Heart left ventricle (tissue), 13 donors: ENCODE measurements at regions not wholly inside any gene's neighbourhood (a gene's known extent, or its start where the extent isn't known, plus 50 kb on each side); places are given as distances from the start of the nearest gene placed in this dataset.
"Not testable (repeated sequence)": the region's sequence is repeated elsewhere in the genome, so short reads cannot be mapped to it uniquely, and the experiment has no call there.

ENCODE experiments used
- POLR2A ChIP-seq, 2 donors: fragments of 450-650 bp; IDR thresholded peaks; one replicate each; pipeline ENCODE4 v1.6.1; 2017; ENCODE audit warnings: antibody characterized with exemption in 2 of 2, mild to moderate bottlenecking in 2 of 2, moderate library complexity in 2 of 2
- TF ChIP-seq, protein P1 (sequence below), 12 donors: fragments of 200-600 bp; sonication (generic) in 4 of 12; IDR thresholded peaks; one replicate each; pipeline versions ENCODE4 v1.5.0 to v1.8.0; 2018 to 2022; ENCODE audit warnings: antibody characterized with exemption in 12 of 12, mild to moderate bottlenecking in 5 of 12
- donor health status: ischemic (EF 13 %, LVEDD 7.1; RV severe dilation, severe dysfunction).
- donor health status: DM: no; HTN: yes; CAD: no.
- donor health status: DM: no; HTN: no; CAD: no.
- donor health status: ischemic (EF 25% LVEDD 6.9; RV normal size, moderate dysfunction).
- donor health status: ischemic (EF 25% LVEDD 5.7; RV mildly dilated, moderate dysfunction).
- donor health status: ischemic (EF 35%, LVEDD 5.7; RV mildly dilated, moderate dysfunction).
- donor health status: nonischemic (EF 11% LVEDD 7.7; RV severe dilation, severe dysfunction).
- donor health status: DM: yes; HTN: yes; CAD: no.
- donor health status: PGD.
- donor health status: ischemic (EF 29% LVEDD 5.4; RV normal size, mild dysfunction).
- donor health status: nonischemic (EF 23%, LVEDD 6.1; RV moderate dilation, normal function).

DNA sequence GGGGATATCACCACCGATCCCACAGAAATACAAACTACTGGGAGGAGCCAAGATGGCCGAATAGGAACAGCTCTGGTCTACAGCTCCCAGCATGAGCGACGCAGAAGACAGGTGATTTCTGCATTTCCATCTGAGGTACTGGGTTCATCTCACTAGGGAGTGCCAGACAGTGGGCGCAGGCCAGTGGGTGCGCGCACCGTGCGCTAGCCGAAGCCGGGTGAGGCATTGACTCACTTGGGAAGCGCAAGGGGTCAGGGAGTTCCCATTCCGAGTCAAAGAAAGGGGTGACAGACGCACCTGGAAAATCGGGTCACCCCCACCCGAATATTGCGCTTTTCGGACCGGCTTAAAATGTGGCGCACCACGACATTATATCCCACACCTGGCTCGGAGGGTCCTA is 261.2 kb downstream of the RMST start:
- TF ChIP-seq, protein P1, sequence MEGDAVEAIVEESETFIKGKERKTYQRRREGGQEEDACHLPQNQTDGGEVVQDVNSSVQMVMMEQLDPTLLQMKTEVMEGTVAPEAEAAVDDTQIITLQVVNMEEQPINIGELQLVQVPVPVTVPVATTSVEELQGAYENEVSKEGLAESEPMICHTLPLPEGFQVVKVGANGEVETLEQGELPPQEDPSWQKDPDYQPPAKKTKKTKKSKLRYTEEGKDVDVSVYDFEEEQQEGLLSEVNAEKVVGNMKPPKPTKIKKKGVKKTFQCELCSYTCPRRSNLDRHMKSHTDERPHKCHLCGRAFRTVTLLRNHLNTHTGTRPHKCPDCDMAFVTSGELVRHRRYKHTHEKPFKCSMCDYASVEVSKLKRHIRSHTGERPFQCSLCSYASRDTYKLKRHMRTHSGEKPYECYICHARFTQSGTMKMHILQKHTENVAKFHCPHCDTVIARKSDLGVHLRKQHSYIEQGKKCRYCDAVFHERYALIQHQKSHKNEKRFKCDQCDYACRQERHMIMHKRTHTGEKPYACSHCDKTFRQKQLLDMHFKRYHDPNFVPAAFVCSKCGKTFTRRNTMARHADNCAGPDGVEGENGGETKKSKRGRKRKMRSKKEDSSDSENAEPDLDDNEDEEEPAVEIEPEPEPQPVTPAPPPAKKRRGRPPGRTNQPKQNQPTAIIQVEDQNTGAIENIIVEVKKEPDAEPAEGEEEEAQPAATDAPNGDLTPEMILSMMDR (IDR thresholded peaks at IDR 0.05): not testable (repeated sequence)
- not testable (repeated sequence) for TF ChIP-seq POLR2A (IDR thresholded peaks at IDR 0.05)
